Hematopoietic multipotent progenitor cell treated with erythropoietin and hydrocortisone succinate and interleukin-3 and kit ligand, for 15 days (in vitro differentiated cells): ENCODE measurements at regions not wholly inside any gene's neighbourhood (a gene's known extent, or its start where the extent isn't known, plus 50 kb on each side); places are given as distances from the start of the nearest gene placed in this dataset.

Experiments
- DNase-seq: peaks from one replicate; pipeline ENCODE4 v3.0.0-alpha.2; 2015; ENCODE audit warnings: low spot score

- DNase-seq: no peak
Observed at GRCh38 chr22:47995718-47996117, 1233.3 kb downstream of the TBC1D22A start.

- no peak for DNase-seq
Observed at GRCh38 chr22:47995264-47995627, 1232.8 kb downstream of the TBC1D22A start.

- no peak for DNase-seq
Observed at GRCh38 chr22:47994601-47995263, 1232.3 kb downstream of the TBC1D22A start.

DNA sequence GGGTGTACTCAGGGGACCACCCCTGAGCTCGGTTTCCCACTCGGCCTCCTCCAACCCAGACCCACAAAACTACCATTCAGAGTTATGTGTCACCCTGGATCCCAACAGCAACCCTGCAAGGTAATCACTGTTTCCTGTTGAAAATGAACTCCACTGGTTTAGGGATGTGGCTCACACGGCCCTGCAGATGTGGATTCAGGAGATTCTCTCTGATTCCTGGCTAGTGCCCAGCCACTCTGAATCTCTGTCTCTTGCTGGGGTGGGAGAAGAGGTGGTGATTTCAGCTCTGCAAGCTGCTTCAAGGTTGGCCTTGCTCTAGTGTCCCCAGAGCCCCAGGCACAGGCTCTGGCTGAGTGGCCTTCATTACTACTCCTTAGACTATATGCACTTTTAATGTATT is 1231.6 kb downstream of the TBC1D22A start:
- no peak for DNase-seq

DNA sequence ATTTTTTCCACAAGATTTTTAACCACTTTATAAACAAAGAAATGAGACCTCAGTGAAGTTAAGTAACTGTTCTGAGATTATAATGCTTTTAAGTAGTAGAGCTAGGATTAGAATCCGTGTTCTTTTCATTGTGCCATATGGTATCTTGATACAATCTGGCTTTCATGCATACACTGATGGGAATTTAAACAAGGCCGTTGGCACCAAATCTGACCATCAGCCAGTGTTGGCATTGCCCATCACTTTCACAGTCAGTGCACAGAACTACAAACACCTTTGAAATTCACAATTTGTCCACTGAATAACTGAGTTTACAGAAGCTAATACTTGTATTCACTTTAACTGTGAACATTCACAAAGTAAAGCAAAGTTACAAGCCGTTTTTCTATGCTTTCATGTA is 1228.0 kb downstream of the TBC1D22A start:
- no peak for DNase-seq

DNA sequence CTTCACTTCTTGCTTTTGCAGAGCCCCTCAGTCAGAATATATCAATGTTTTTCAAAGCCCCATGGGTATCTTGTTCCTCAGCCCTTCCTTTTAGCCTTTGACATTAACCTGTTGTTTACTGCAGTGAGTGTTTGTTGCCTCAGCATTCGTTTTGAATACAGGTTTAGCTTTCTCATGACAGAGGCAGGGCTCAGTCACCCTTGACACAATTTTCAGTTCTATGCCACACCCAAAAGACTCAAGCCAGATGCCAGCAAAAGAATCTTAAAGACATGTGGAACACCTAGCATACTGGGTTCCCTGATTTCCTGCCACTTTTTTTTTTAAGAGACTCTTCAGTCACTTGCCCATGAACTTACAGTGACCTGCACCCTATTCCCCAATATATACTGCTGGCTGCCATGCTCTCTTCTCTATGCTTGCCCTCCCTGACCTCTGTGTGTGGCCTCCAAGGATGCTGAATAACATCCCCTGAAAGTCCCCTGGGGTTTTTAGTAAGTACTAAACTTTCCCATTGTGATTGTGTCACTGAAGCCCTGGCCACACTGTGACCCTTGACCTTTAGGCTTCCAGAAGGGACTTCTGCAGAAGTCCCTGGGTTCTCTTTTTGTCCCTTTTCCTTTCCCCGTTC is 1225.5 kb downstream of the TBC1D22A start:
- no peak for DNase-seq

DNA sequence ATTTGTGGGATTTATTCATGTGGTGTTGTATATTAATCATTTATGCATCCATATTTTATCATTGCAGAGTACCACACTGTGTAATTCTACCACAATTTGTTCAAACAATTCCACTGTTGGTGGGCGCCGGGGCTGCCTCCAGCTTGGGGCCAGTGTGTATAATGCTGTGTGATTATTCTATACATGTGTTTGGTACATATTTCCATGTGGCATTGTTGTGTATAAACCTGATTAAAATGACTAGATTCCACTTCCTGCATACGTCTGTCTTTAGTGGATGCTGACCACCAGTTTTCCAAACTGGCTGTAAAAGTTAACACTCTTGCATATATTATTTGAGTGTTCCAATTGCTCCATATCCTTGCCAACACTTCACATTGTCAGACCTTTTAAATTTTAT is 1213.8 kb downstream of the TBC1D22A start:
- DNase-seq: no peak

DNA sequence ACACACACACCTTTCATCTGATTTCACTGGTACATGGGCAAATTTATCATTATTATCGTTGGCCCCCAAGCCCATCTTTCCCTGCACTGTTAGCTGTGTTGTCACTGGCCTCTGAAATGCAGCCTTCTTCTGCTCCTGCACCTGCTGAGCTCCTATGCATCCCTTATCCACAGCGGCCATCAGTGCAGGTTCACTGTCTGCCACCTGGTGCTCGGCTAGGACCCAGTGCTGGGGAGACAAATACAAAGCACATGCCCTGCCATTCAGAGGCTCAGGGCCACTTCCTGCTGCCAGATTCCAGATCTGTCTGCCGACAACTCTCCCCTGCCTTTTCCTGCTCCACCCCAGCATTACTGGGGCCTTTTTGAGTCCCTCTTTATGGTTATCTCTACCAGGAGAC is 1205.4 kb downstream of the TBC1D22A start:
- no peak for DNase-seq

- no peak for DNase-seq
Observed at GRCh38 chr22:47966316-47966715, 1203.9 kb downstream of the TBC1D22A start.

DNA sequence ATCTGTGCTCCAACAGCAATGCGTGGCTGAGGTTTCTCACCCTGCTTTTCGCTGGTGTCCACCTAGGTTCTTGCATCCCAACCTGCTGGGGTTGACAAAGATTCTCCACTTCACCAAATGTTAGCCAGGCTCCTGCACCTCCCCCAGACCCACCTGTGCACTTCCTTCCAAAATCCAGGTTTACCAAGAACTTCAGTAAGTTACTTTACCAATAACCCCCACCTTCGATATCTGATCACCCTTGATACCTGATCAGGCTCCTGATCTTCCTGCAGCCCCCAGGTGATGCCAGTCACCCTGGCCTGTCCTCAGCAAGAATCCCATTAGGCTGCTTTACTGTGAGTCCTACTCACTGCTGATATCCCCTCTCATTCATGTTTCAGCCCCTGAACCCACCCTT is 1203.4 kb downstream of the TBC1D22A start:
- no peak for DNase-seq

DNA sequence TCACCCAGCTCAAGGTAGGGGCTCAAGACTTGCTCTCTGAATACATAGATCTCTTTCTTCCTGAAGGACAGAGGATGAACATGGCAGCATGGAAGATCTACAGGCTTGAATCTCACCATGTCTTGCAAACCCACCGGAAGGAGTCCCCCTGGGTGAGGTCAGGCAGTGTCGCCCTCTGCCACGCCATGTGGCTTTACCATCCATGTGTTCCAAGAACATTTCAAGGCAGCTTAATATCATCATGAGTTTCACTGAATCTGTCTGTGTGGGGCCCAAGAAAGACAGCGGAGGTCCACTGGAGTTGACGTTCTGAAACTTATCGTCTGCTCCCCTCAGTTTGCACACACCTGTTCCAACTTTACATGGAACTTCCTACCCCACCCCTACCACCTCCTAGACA is 1202.6 kb downstream of the TBC1D22A start:
- no peak for DNase-seq

- no peak for DNase-seq
Observed at GRCh38 chr22:47963660-47964059, 1201.2 kb downstream of the TBC1D22A start.

GRCh38 chr22:47957649-47958048 is 1195.2 kb downstream of the TBC1D22A start:
- no peak for DNase-seq

DNA sequence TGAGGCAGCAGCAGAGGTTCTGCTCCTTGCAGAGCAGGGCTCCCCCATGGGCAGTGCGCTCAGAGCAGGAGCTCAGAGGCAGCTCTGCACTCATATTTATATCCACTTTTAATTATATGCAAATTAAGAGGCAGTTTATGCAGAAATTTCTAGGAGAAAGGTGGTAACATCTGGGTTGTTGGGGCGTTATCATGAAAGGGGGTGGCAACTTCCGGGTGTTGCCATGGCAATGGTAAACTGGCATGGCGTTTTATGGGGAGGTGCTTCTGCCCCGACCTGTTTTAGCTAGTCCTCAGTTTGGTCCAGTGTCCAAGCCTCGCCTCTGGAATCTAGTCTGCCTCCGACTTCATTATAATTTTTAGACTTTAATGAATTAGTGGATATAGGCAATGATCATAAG is 1191.7 kb downstream of the TBC1D22A start:
- no peak for DNase-seq

DNA sequence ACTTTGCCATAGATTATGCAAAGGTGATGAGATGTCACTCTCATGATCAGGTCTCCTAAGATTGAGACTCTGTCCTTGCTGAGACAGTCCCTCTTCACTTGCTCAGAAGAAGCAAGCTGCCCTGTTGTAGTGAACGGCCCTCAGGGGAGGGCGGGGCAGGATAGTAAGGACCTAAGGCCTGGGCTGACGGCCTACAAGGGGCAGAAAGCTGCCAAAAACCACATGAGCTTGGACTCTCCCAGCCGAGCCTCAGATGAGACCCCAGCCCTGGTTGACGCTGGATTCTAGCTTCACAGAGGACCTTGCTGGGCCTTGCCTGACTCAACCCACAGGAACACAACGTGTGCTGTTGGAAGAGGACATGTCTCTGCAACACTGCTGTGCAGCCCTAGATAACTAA is 1182.5 kb downstream of the TBC1D22A start:
- DNase-seq: no peak

DNA sequence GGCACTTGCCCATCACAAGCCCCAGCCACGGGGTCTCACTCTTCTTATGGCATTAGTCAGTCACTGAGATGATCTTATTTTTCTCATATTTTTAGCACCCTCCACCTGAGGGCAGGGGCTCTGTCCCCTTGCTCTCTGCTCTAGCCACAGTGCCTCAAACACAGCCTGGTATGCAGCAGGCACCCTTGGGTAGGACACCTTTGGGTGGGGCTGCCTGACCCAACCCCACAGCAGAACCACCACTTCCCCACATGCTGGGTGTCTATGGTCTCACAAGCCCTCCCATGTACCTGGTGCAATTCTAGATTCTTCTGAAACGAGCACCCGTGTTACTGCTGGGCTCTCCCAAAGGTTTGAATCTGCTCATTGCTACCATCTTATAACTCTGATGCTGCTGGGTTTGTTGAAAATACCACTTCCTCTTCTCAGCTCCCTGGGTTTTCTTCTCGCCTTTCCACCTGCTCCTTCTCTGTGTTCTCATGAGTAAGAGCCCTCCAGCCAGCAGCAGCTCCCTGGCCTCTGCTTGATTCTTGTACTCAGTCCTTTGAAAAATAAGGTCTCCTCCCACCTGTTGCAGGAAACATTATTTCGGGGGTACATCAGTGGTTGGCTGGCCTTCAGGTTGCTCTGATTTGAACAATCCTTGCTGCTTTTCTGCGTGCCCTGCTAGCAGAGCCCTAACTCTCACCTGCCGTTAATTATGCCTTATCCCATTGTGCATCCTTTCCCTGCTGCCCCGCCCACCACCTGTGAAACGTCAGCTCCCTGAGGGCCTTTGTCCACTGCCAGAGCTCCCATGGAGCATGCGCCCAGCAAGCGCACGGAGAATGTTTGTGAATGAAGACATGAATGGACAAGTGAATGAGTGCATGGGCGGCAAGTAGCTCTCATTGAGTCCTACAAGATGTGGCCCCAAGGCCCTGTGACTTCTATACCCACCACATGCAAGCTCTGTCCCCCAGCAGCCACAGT is 1181.6 kb downstream of the TBC1D22A start:
- DNase-seq: no peak

DNA sequence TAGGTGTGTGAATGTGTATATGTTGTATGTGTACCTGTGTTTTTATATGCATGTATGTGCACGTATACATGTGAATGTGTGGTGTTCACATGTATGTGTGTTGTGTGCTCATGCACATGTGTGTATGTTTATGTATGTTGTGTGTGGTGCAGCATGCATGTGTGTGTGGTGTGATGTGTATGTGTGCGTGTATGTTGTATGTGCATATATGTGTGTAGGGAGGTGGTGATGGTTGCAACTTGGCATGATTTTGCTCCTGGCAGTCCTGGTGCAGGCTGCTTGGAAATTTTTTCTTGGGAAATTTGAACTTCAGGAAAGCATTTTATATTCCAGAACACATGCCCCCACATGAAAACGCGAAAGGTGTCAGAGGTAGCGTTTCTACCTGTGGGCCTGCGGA is 1177.8 kb downstream of the TBC1D22A start:
- DNase-seq: no peak

DNA sequence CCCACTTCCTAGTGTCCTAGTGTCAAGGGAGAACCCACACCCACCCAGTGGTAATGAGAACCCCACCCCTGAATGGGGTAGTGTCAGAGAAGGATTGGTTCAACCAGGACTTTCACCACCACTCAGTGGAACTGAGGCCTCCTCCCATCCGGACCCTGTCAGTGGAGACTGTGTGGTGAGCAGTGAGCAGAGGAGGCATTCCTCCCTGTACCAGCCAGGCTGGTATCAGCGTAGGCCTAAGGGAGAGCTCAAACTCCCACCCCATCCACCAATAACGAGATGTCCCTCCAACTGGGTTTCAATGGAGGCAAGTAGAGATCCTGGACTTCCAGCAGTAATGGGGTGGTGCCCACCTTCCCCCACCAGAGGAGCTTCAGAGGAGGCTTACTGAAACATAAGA is 1171.4 kb downstream of the TBC1D22A start:
- DNase-seq: no peak

DNA sequence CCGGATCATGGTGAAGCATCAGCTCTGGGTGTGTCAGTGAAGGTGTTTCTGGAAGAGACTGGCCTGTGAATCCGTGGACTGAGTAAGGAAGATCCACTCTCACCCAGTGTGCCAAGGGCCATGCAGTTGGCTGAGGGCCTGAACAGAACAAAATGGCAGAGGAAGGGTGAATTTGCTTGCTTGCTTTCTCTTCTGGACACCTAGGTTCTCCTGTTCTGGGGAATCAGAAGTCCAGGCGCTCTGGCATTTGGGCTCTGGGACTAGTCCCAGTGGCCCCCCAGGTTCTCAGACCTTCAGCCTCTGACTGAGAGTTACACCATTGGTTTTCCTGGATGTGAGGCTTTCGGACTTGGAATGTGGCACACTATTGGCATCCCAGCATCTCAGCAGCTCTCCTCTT is 1170.8 kb downstream of the TBC1D22A start:
- no peak for DNase-seq

- DNase-seq: no peak
Observed at GRCh38 chr22:47929646-47930185, 1167.3 kb downstream of the TBC1D22A start.

GRCh38 chr22:47929073-47929472 is 1166.6 kb downstream of the TBC1D22A start:
- DNase-seq: no peak

DNA sequence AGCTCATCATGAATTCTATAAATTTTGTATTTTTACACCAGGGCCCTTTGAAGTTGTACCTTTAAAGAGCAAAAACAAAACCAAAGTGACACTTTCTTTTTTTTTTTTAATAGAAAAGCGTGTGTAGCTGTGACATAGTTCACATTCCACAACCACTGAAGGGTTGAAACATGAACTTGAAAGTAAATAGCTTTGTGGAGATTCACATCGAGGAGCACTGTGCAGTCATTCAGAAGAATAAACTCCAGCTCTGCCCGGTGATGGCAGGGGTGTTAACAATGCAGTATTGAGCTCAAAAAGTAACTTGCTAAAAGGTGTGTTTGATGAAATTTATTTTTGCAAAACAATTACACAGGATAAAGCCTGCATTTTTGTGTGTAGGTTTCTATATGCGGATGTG is 1166.2 kb downstream of the TBC1D22A start:
- DNase-seq: no peak
